OCI-LY7 (cell line): ENCODE measurements at regions not wholly inside any gene's neighbourhood (a gene's known extent, or its start where the extent isn't known, plus 50 kb on each side); places are given as distances from the start of the nearest gene placed in this dataset.

Source experiments
- BruUV-seq: library from RNA; stranded (reverse); fragments of 400-500 nt; replicated peaks from 2 replicates; lab custom pipeline; 2021; lab: Mats Ljungman, UMichigan
- CTCF ChIA-PET: fragments of 300-600 bp; sonication (Branson Sonifier 250); formaldehyde crosslinking; loops from one replicate; lab custom pipeline; 2022; ENCODE audit warnings: antibody characterized with exemption; ENCODE audit not compliant: unreplicated experiment; lab: Charles Lee
- POLR2A ChIA-PET: fragments of 300-600 bp; sonication (Branson Sonifier 250); formaldehyde crosslinking; loops from one replicate; lab custom pipeline; 2022; ENCODE audit warnings: antibody characterized with exemption; lab: Charles Lee
- DNase-seq: peaks from one replicate; pipeline ENCODE4 v3.0.0-alpha.2; 2015; ENCODE audit warnings: low spot score
- H2AFZ ChIP-seq: fragments of 200-600 bp; sonication (generic), shearing (Covaris generic); 2 replicates; pipeline ENCODE4 v1.6.1; 2014; ENCODE audit warnings: mild to moderate bottlenecking, antibody characterized with exemption, low read length, moderate library complexity
- H3K27ac ChIP-seq: fragments of 200-600 bp; sonication (generic); 2 replicates; pipeline ENCODE4 v1.5.1; 2014; ENCODE audit warnings: mixed run types, low read depth, mild to moderate bottlenecking, moderate library complexity, low read length, inconsistent platforms; ENCODE audit not compliant: poor library complexity, severe bottlenecking
- H3K36me3 ChIP-seq: fragments of 200-600 bp; sonication (generic); 2 replicates; pipeline ENCODE4 v1.6.1; 2014; ENCODE audit warnings: mild to moderate bottlenecking, antibody characterized with exemption, low read length, moderate library complexity, mixed read lengths; ENCODE audit not compliant: insufficient read depth
- H3K4me1 ChIP-seq: fragments of 200-600 bp; sonication (generic); 2 replicates; pipeline ENCODE4 v1.5.1; 2014; ENCODE audit warnings: mild to moderate bottlenecking, low read length; ENCODE audit not compliant: insufficient read depth, poor library complexity, severe bottlenecking
- H3K4me2 ChIP-seq: fragments of 200-600 bp; sonication (generic); 2 replicates; pipeline ENCODE4 v1.6.1; 2014; ENCODE audit warnings: mild to moderate bottlenecking, low read length
- H3K4me3 ChIP-seq: fragments of 200-600 bp; sonication (generic); 2 replicates; pipeline ENCODE4 v1.5.1; 2014; ENCODE audit warnings: mild to moderate bottlenecking, low read depth, low read length; ENCODE audit not compliant: poor library complexity, severe bottlenecking
- H3K79me2 ChIP-seq: fragments of 200-600 bp; sonication (generic); 2 replicates; pipeline ENCODE4 v1.6.1; 2016; ENCODE audit warnings: low read depth, mild to moderate bottlenecking, low read length, moderate library complexity, mixed read lengths; ENCODE audit not compliant: insufficient read depth
- H3K9me2 ChIP-seq: fragments of 200-600 bp; sonication (generic); 2 replicates; pipeline ENCODE4 v1.6.1; 2016; ENCODE audit warnings: mild to moderate bottlenecking, low read length, mixed read lengths; ENCODE audit not compliant: insufficient read depth
- H3K9me3 ChIP-seq: fragments of 200-600 bp; sonication (generic); 2 replicates; pipeline ENCODE4 v1.6.1; 2014; ENCODE audit warnings: mild to moderate bottlenecking, mixed run types, low read length, mixed read lengths
- H4K20me1 ChIP-seq: fragments of 200-600 bp; sonication (generic); 2 replicates; pipeline ENCODE4 v1.6.1; 2014; ENCODE audit warnings: mild to moderate bottlenecking, antibody characterized with exemption, low read length, moderate library complexity, mixed read lengths; ENCODE audit not compliant: insufficient read depth
- CTCF ChIP-seq: fragments of 200-600 bp; sonication (generic); conservative IDR thresholded peaks from 2 replicates; pipeline ENCODE4 v1.5.1; 2014; ENCODE audit warnings: mild to moderate bottlenecking, antibody characterized with exemption, low read length, moderate library complexity, mixed read lengths
- EZH2phosphoT487 ChIP-seq: fragments of 200-600 bp; sonication (generic); IDR thresholded peaks from 2 replicates; pipeline ENCODE4 v1.6.1; 2018; ENCODE audit warnings: low read depth, borderline replicate concordance, mild to moderate bottlenecking, mixed run types, antibody characterized with exemption, low read length, moderate library complexity, mixed read lengths
- intact Hi-C: fragments of 100-400 bp; cut with micrococcal nuclease; formaldehyde crosslinking; loops from one replicate; pipeline ENCODE4 v1.10.0; 2022; ENCODE audit not compliant: unreplicated experiment

- no peak overlapping the region for H3K27ac ChIP-seq
- H3K79me2 ChIP-seq = no peaks in the 10 kb centered on the region
- no peak overlapping the region for H3K4me3 ChIP-seq
- no peak overlapping the region for H2AFZ ChIP-seq
- no peaks in the 10 kb centered on the region for H4K20me1 ChIP-seq
- ChIA-PET POLR2A (interaction anchor here (0.6 kb wide), 1 partner anchor 895 kb away, joined by 3 read pairs; no protein-coding TSS in a partner anchor), CTCF (no interaction called here)
- no peak for TF ChIP-seq EZH2phosphoT487
- no peaks in the 10 kb centered on the region for H3K36me3 ChIP-seq
- no peaks in the 10 kb centered on the region for H3K9me3 ChIP-seq
- BruUV-seq = no TSS peak
- H3K9me2 ChIP-seq = no peaks in the 10 kb centered on the region
- no peak for DNase-seq
- H3K4me1 ChIP-seq = no peaks in the 10 kb centered on the region
- no peak overlapping the region for H3K4me2 ChIP-seq
- intact Hi-C loops = no loop called here
Observed at GRCh38 chr11:32290783-32291182, 144.6 kb downstream of the WT1 start.

DNA sequence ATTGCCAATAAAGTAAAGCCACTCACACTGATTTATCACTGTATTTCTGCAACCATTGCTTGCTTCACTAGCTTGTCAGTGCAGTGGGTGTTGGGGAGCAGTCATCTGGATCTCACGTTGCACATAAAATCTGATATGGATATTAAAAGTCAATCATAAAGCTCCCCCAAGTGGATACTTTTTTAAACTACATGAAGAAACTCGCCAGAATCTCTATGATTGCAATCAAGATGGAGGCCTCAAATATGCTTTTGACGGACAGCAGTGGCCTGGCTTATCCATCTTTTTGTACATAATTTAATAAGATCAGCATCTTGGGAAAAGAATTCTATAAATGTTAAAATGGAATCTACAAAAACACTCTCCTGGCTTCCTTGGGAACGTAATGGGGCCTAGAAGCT lies 137.7 kb downstream of the WT1 start:
- Histone ChIP-seq H2AFZ (no peak overlapping the region), H3K4me3 (no peak overlapping the region), H3K4me1 (no peaks in the 10 kb centered on the region), H3K9me3 (no peaks in the 10 kb centered on the region), H3K9me2 (no peaks in the 10 kb centered on the region), H3K36me3 (no peaks in the 10 kb centered on the region), H3K27ac (no peak overlapping the region), H3K79me2 (no peaks in the 10 kb centered on the region), H3K4me2 (no peak overlapping the region), H4K20me1 (no peaks in the 10 kb centered on the region)
- ChIA-PET POLR2A (interaction anchor here (0.9 kb wide), 1 partner anchor 38 kb away, joined by 4 read pairs; no protein-coding TSS in a partner anchor), CTCF (interaction anchor here (0.7 kb wide), 1 partner anchor 30 kb away, joined by 3 read pairs; no protein-coding TSS in a partner anchor)
- peak; percentile 34 for DNase-seq
- intact Hi-C loops = loop anchor here (2.0 kb wide), 1 partner anchor 245 kb away; no protein-coding TSS in a partner anchor
- no TSS peak for BruUV-seq
- TF ChIP-seq CTCF (peak; percentile 73), EZH2phosphoT487 (no peak)

- H4K20me1 ChIP-seq = no peaks in the 10 kb centered on the region
- no peak overlapping the region for H2AFZ ChIP-seq
- no peak for TF ChIP-seq EZH2phosphoT487
- TF ChIP-seq CTCF = no peak
- H3K9me2 ChIP-seq = no peaks in the 10 kb centered on the region
- H3K9me3 ChIP-seq = no peaks in the 10 kb centered on the region
- no peaks in the 10 kb centered on the region for H3K36me3 ChIP-seq
- intact Hi-C loops = no loop called here
- H3K4me3 ChIP-seq = no peak overlapping the region
- no peaks in the 10 kb centered on the region for H3K79me2 ChIP-seq
- ChIA-PET POLR2A (interaction anchor here (1.0 kb wide), 1 partner anchor 23 kb away, joined by 3 read pairs; no protein-coding TSS in a partner anchor), CTCF (no interaction called here)
- BruUV-seq = no TSS peak
- H3K27ac ChIP-seq = no peak overlapping the region
- H3K4me1 ChIP-seq = no peaks in the 10 kb centered on the region
- DNase-seq = no peak
- H3K4me2 ChIP-seq = no peak overlapping the region
Observed at GRCh38 chr11:32302826-32303225, 132.5 kb downstream of the WT1 start.
